Aorta (tissue), 5 donors: ENCODE measurements at regions not wholly inside any gene's neighbourhood (a gene's known extent, or its start where the extent isn't known, plus 50 kb on each side); places are given as distances from the start of the nearest gene placed in this dataset.
"Not testable (repeated sequence)": the region's sequence is repeated elsewhere in the genome, so short reads cannot be mapped to it uniquely, and the experiment has no call there.

Experiments
- ATAC-seq: fragments of 200-7000 bp; cut with Tn5 transposase; one replicate; pipeline ENCODE4 v1.9.1; 2022; ENCODE audit warnings: moderate library complexity; ENCODE audit not compliant: low FRiP score
- DNase-seq, 2 donors: peaks; one replicate each; pipeline ENCODE4 v3.0.0-alpha.2; 2020
- H3K27ac ChIP-seq, 2 donors: one replicate each; pipeline ENCODE4 v1.5.1; 2013; ENCODE audit warnings: low read length in 2 of 2, mild to moderate bottlenecking in 2 of 2, moderate library complexity in 2 of 2, control low read depth in 1 of 2, inconsistent platforms in 1 of 2, low read depth in 1 of 2
- H3K27me3 ChIP-seq, 2 donors: one replicate each; pipeline ENCODE4 v1.6.1; 2013; ENCODE audit warnings: control low read depth in 1 of 2, low read length in 1 of 2, mild to moderate bottlenecking in 1 of 2, moderate library complexity in 1 of 2; ENCODE audit not compliant: insufficient read depth in 2 of 2, control insufficient read depth in 1 of 2
- H3K36me3 ChIP-seq, 2 donors: one replicate each; pipeline ENCODE4 v1.6.1; 2013; ENCODE audit warnings: control low read depth in 1 of 2, low read length in 1 of 2, mild to moderate bottlenecking in 1 of 2; ENCODE audit not compliant: insufficient read depth in 2 of 2, control insufficient read depth in 1 of 2
- H3K4me1 ChIP-seq, 2 donors: one replicate each; pipeline ENCODE4 v1.6.1; 2013; ENCODE audit warnings: low read length in 2 of 2, control low read depth in 1 of 2, mild to moderate bottlenecking in 1 of 2, moderate library complexity in 1 of 2; ENCODE audit not compliant: insufficient read depth in 2 of 2, control insufficient read depth in 1 of 2
- H3K4me3 ChIP-seq, 2 donors: one replicate each; pipeline ENCODE4 v1.5.1; 2013; ENCODE audit warnings: low read length in 2 of 2, control low read depth in 1 of 2, mild to moderate bottlenecking in 1 of 2
- H3K9me3 ChIP-seq: one replicate; pipeline ENCODE4 v1.6.1; 2013; ENCODE audit warnings: mild to moderate bottlenecking, low read length; ENCODE audit not compliant: control insufficient read depth
- WGBS, 2 donors: extraction: QIAGEN DNeasy Blood & Tissue Kit; methylation state at CpG; one replicate each; pipeline ENCODE4 v1.1.7; 2013; 5-methylcytosine and 5-hydroxymethylcytosine counted together
- intact Hi-C, 2 donors: fragments of 100-400 bp; cut with DNase I; formaldehyde crosslinking; loops; one replicate each; pipeline versions ENCODE4 v1.14.2 to v1.15.0; 2022
- donor health status: healthy with polysubstance abuse.
- donor health status: Bipolar disorder and iron deficiency.
- donor health status: DM: no; HTN: no; CAD: no.
- donor health status: DM: no; HTN: no; CAD: no.
- donor health status: DM: yes; HTN: yes; CAD: no.

GRCh38 chr4:101706535-101707057 lies 83.9 kb upstream of the BANK1 start:
- no peak overlapping the region for H3K27ac ChIP-seq
- no peaks in the 10 kb centered on the region for H3K4me1 ChIP-seq
- intact Hi-C loops, result no loop called here
- H3K4me3 ChIP-seq, result no peak overlapping the region
- DNase-seq (no peak), ATAC-seq (no peak)
- H3K27me3 ChIP-seq, result no peaks in the 10 kb centered on the region
- no peaks in the 10 kb centered on the region for H3K9me3 ChIP-seq
- 78 to 87% methylated on average over 1 of the region's 1 CpG for WGBS, 2 donors
- H3K36me3 ChIP-seq, result no peaks in the 10 kb centered on the region

- DNase-seq, result no peak
- Histone ChIP-seq H3K4me3 (no peak overlapping the region), H3K4me1 (no peaks in the 10 kb centered on the region), H3K9me3 (no peaks in the 10 kb centered on the region), H3K27me3 (no peaks in the 10 kb centered on the region), H3K27ac (no peak overlapping the region), H3K36me3 (no peaks in the 10 kb centered on the region)
- WGBS, 2 donors, result 94 to 97% methylated on average over 1 of the region's 1 CpG
- ATAC-seq, result no peak
- intact Hi-C loops, result no loop called here
Measured at GRCh38 chr4:101701551-101701950, 89.0 kb upstream of the BANK1 start.

- ATAC-seq (no peak), DNase-seq (no peak)
- H3K4me3 ChIP-seq, result no peak overlapping the region
- 79 to 87% methylated on average over 8 of the region's 8 CpGs for WGBS, 2 donors
- no peaks in the 10 kb centered on the region for H3K27me3 ChIP-seq
- H3K9me3 ChIP-seq, result no peaks in the 10 kb centered on the region
- H3K36me3 ChIP-seq, result no peaks in the 10 kb centered on the region
- H3K27ac ChIP-seq, result no peak overlapping the region
- no peaks in the 10 kb centered on the region for H3K4me1 ChIP-seq
- intact Hi-C loops, result no loop called here
Measured at GRCh38 chr4:101699441-101700124, 90.9 kb upstream of the BANK1 start.

DNA sequence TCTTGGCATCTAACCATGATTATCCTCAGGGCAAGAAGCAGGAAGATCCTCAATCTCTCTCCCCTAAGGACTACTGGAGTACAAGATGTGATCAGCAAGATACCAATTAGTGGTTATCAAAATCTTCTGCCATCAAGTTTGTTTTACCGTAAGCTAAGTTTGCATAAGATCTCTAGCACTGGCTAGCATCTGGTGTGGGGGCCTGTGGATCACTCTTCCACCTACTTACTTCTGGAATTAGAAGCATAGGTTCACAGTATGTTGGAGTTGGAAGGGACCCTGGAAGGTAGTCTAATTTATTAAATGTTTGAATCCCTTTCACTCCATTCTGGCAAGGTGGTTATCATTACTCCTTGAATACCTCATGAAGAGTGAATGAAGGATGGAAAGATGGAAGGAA lies 93.3 kb upstream of the BANK1 start:
- H3K4me1 ChIP-seq, result no peaks in the 10 kb centered on the region
- no peak overlapping the region for H3K4me3 ChIP-seq
- ATAC-seq (no peak), DNase-seq (no peak)
- 91 to 93% methylated on average over 1 of the region's 1 CpG for WGBS, 2 donors
- H3K27me3 ChIP-seq, result no peaks in the 10 kb centered on the region
- no peak overlapping the region for H3K27ac ChIP-seq
- no peaks in the 10 kb centered on the region for H3K36me3 ChIP-seq
- no peaks in the 10 kb centered on the region for H3K9me3 ChIP-seq
- intact Hi-C loops, result no loop called here

GRCh38 chr4:101696276-101697010 lies 94.1 kb upstream of the BANK1 start:
- intact Hi-C loops, result no loop called here

DNA sequence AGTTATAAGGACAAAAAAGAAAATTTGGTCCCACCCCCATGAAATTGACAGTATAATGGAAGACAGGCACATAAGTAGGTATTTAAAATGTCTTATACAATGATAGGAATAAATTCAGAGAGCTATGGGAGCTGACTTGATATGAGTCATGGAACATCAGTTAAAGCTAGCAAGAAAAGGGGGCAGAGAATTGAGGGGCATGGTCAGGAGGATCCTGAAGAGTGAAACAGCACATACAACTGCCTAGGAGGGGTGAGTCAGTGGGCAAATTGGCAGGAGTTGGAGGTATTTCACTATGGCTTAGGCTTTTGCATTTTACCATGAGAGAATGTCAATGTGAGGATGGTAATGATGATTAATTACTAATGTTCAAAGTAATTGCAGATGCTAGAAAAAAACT lies 95.4 kb upstream of the BANK1 start:
- Histone ChIP-seq H3K4me1 (no peaks in the 10 kb centered on the region), H3K27ac (no peak overlapping the region), H3K36me3 (no peaks in the 10 kb centered on the region), H3K27me3 (no peaks in the 10 kb centered on the region), H3K9me3 (no peaks in the 10 kb centered on the region), H3K4me3 (no peak overlapping the region)
- no peak for DNase-seq
- intact Hi-C loops, result no loop called here
- ATAC-seq, result no peak

More at GRCh38 chr4:101696276-101697010, 94.1 kb upstream of the BANK1 start:
- no peaks in the 10 kb centered on the region for H3K36me3 ChIP-seq
- no peaks in the 10 kb centered on the region for H3K9me3 ChIP-seq
- H3K4me3 ChIP-seq, result no peak overlapping the region
- WGBS, 2 donors, result 89 to 90% methylated on average over 3 of the region's 3 CpGs
- DNase-seq (no peak), ATAC-seq (no peak)
- no peaks in the 10 kb centered on the region for H3K27me3 ChIP-seq
- no peaks in the 10 kb centered on the region for H3K4me1 ChIP-seq
- H3K27ac ChIP-seq, result no peak overlapping the region

DNA sequence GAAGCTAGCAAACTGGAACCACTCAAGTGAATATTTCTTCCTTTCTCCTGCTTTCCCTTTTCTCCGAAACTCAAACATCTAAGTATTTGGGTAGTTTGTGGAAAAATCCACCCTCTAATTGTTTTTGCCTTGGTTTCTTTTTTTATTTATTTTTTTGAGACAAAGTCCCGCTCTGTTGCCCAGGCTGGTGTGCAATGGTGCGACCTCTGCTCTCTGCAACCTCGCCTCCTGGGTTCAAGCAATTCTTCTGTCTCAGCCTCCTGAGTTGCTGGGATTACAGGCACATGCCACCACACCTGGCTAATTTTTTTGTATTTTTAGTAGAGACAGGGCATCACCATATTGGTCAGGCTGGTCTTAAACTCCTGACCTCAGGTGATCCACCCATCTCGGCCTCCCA lies 96.1 kb upstream of the BANK1 start:
- WGBS, 2 donors, result 93% methylated on average over 5 of the region's 5 CpGs
- H3K4me3 ChIP-seq, H3K36me3 ChIP-seq, H3K9me3 ChIP-seq, intact Hi-C loops, H3K27ac ChIP-seq, H3K27me3 ChIP-seq, ATAC-seq, H3K4me1 ChIP-seq, DNase-seq: not testable (repeated sequence)

DNA sequence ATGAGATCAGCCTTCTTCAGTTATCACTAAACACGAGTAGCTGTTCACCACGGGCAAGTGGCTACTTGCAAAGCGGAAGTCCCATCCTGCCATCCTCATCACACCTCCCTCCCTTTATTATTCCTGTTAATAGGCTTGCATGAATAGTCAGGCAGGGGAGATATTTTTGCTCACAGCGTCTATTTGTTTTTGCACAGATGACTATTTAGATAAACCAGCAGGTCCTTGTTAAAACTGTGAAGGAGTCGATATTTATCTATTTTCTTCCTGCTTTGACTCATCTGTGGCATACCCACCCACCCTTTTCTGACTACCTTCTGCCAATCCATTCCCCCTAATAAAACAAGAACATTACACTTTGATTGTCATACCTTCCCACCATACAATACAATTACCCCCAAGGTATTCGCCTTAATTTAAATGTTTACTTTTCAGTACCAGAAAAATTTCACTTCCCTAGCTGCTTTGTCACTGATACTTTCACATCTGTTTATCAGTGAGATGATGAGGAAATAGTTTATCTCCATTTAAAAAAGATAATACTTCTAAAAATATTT lies 96.6 kb upstream of the BANK1 start:
- Histone ChIP-seq H3K9me3 (no peaks in the 10 kb centered on the region), H3K4me1 (no peaks in the 10 kb centered on the region), H3K27ac (no peak overlapping the region), H3K27me3 (no peaks in the 10 kb centered on the region), H3K4me3 (no peak overlapping the region), H3K36me3 (no peaks in the 10 kb centered on the region)
- no peak for ATAC-seq
- 39 to 53% methylated on average over 6 of the region's 6 CpGs for WGBS, 2 donors
- DNase-seq, result no peak
- intact Hi-C loops, result no loop called here

GRCh38 chr4:101689220-101689619 lies 101.3 kb upstream of the BANK1 start:
- Histone ChIP-seq H3K36me3 (no peaks in the 10 kb centered on the region), H3K9me3 (no peaks in the 10 kb centered on the region), H3K27me3 (no peaks in the 10 kb centered on the region), H3K4me3 (no peak overlapping the region), H3K27ac (no peak overlapping the region), H3K4me1 (no peaks in the 10 kb centered on the region)
- intact Hi-C loops, result no loop called here
- WGBS, 2 donors, result 86 to 91% methylated on average over 1 of the region's 1 CpG
- DNase-seq (no peak), ATAC-seq (no peak)
